ENCODE measurements at regions not wholly inside any gene's neighbourhood (a gene's known extent, or its start where the extent isn't known, plus 50 kb on each side); places are given as distances from the start of the nearest gene placed in this dataset.
A peak's percentile ranks its signal among the peaks of the same experiment; 100 is the strongest.

- H3K4me3 Mint-ChIP-seq, result no peak overlapping the region
- peaks cover 5% of the 10 kb centered on the region for H3K4me1 Mint-ChIP-seq
- CTCF ChIA-PET, result no interaction called here
- DNase-seq, result no peak
- no peaks in the 10 kb centered on the region for H3K9me3 Mint-ChIP-seq
- no peak overlapping the region for H3K27ac Mint-ChIP-seq
- H3K27me3 Mint-ChIP-seq, result peaks cover 38% of the 10 kb centered on the region
- no peaks in the 10 kb centered on the region for H3K36me3 Mint-ChIP-seq (ENCODE audit: low read depth)
- POLR2A ChIA-PET, result no interaction called here
These were observed 91.0 kb upstream of the LY86 start for GRCh38 chr6:6497541-6497940.

- Mint-ChIP-seq H3K27me3 (peaks cover 36% of the 10 kb centered on the region), H3K36me3 (ENCODE audit: low read depth) (no peaks in the 10 kb centered on the region), H3K4me3 (no peak overlapping the region), H3K4me1 (peaks cover 5% of the 10 kb centered on the region), H3K27ac (no peak overlapping the region), H3K9me3 (no peaks in the 10 kb centered on the region)
- no peak for DNase-seq
- POLR2A ChIA-PET, result no interaction called here
- CTCF ChIA-PET, result no interaction called here
These were observed 90.5 kb upstream of the LY86 start for GRCh38 chr6:6497976-6498375.

- no peaks in the 10 kb centered on the region for H3K4me1 Mint-ChIP-seq
- H3K27me3 Mint-ChIP-seq, result peaks cover 55% of the 10 kb centered on the region
- H3K27ac Mint-ChIP-seq, result no peak overlapping the region
- H3K36me3 Mint-ChIP-seq (ENCODE audit: low read depth), result no peaks in the 10 kb centered on the region
- ChIA-PET CTCF (no interaction called here), POLR2A (no interaction called here)
- no peaks in the 10 kb centered on the region for H3K9me3 Mint-ChIP-seq
- no peak for DNase-seq
- H3K4me3 Mint-ChIP-seq, result no peak overlapping the region
These were observed 85.3 kb upstream of the LY86 start for GRCh38 chr6:6503191-6503590.

GRCh38 chr6:6505111-6505510, 83.4 kb upstream of the LY86 start:
- no peak for DNase-seq
- H3K36me3 Mint-ChIP-seq (ENCODE audit: low read depth), result no peaks in the 10 kb centered on the region
- CTCF ChIA-PET, result no interaction called here
- POLR2A ChIA-PET, result no interaction called here
- peaks cover 61% of the 10 kb centered on the region for H3K27me3 Mint-ChIP-seq
- no peak overlapping the region for H3K4me3 Mint-ChIP-seq
- no peak overlapping the region for H3K27ac Mint-ChIP-seq
- no peaks in the 10 kb centered on the region for H3K9me3 Mint-ChIP-seq
- H3K4me1 Mint-ChIP-seq, result no peaks in the 10 kb centered on the region

GRCh38 chr6:6508643-6509042, 79.9 kb upstream of the LY86 start:
- ChIA-PET POLR2A (no interaction called here), CTCF (no interaction called here)
- Mint-ChIP-seq H3K27me3 (peaks cover 66% of the 10 kb centered on the region), H3K36me3 (ENCODE audit: low read depth) (no peaks in the 10 kb centered on the region), H3K9me3 (no peaks in the 10 kb centered on the region), H3K4me1 (no peaks in the 10 kb centered on the region), H3K4me3 (no peak overlapping the region), H3K27ac (no peak overlapping the region)
- DNase-seq, result no peak

GRCh38 chr6:6509284-6509683, 79.2 kb upstream of the LY86 start:
- H3K4me1 Mint-ChIP-seq, result no peaks in the 10 kb centered on the region
- CTCF ChIA-PET, result no interaction called here
- no peaks in the 10 kb centered on the region for H3K9me3 Mint-ChIP-seq
- no peak overlapping the region for H3K27ac Mint-ChIP-seq
- H3K4me3 Mint-ChIP-seq, result no peak overlapping the region
- H3K27me3 Mint-ChIP-seq, result peaks cover 66% of the 10 kb centered on the region
- DNase-seq, result no peak
- POLR2A ChIA-PET, result no interaction called here
- H3K36me3 Mint-ChIP-seq (ENCODE audit: low read depth), result no peaks in the 10 kb centered on the region

GRCh38 chr6:6512711-6513110, 75.8 kb upstream of the LY86 start:
- Mint-ChIP-seq H3K27ac (no peak overlapping the region), H3K9me3 (no peaks in the 10 kb centered on the region), H3K4me1 (peaks cover 12% of the 10 kb centered on the region), H3K36me3 (ENCODE audit: low read depth) (no peaks in the 10 kb centered on the region), H3K27me3 (peaks cover 74% of the 10 kb centered on the region), H3K4me3 (no peak overlapping the region)
- ChIA-PET POLR2A (no interaction called here), CTCF (interaction anchor here (1.3 kb wide), 1 partner anchor 34 kb away, joined by 4 read pairs; no protein-coding TSS in a partner anchor)
- no peak for DNase-seq

GRCh38 chr6:6515691-6516607, 72.6 kb upstream of the LY86 start:
- Mint-ChIP-seq H3K27ac (no peak overlapping the region), H3K4me1 (peaks cover 12% of the 10 kb centered on the region), H3K4me3 (no peak overlapping the region), H3K9me3 (no peaks in the 10 kb centered on the region), H3K27me3 (peaks cover 85% of the 10 kb centered on the region), H3K36me3 (ENCODE audit: low read depth) (no peaks in the 10 kb centered on the region)
- ChIA-PET CTCF (interaction anchor here (1.4 kb wide), 1 partner anchor 31 kb away, joined by 3 read pairs; no protein-coding TSS in a partner anchor), POLR2A (interaction anchor here (1.2 kb wide), 1 partner anchor 10 kb away, joined by 3 read pairs; no protein-coding TSS in a partner anchor)
- peak; percentile 48 for DNase-seq

- H3K27me3 Mint-ChIP-seq, result peaks cover 85% of the 10 kb centered on the region
- H3K27ac Mint-ChIP-seq, result no peak overlapping the region
- POLR2A ChIA-PET, result interaction anchor here (1.2 kb wide), 1 partner anchor 9 kb away, joined by 3 read pairs; no protein-coding TSS in a partner anchor
- no peak for DNase-seq
- H3K36me3 Mint-ChIP-seq (ENCODE audit: low read depth), result no peaks in the 10 kb centered on the region
- CTCF ChIA-PET, result interaction anchor here (1.4 kb wide), 1 partner anchor 30 kb away, joined by 3 read pairs; no protein-coding TSS in a partner anchor
- H3K4me1 Mint-ChIP-seq, result peaks cover 12% of the 10 kb centered on the region
- H3K4me3 Mint-ChIP-seq, result no peak overlapping the region
- no peaks in the 10 kb centered on the region for H3K9me3 Mint-ChIP-seq
These were observed 71.7 kb upstream of the LY86 start for GRCh38 chr6:6516666-6517458.

GRCh38 chr6:6518631-6519427, 69.7 kb upstream of the LY86 start:
- peaks cover 12% of the 10 kb centered on the region for H3K4me1 Mint-ChIP-seq
- H3K27ac Mint-ChIP-seq, result no peak overlapping the region
- H3K27me3 Mint-ChIP-seq, result peaks cover 84% of the 10 kb centered on the region
- no peaks in the 10 kb centered on the region for H3K9me3 Mint-ChIP-seq
- H3K4me3 Mint-ChIP-seq, result no peak overlapping the region
- H3K36me3 Mint-ChIP-seq (ENCODE audit: low read depth), result no peaks in the 10 kb centered on the region
- ChIA-PET POLR2A (no interaction called here), CTCF (no interaction called here)
- DNase-seq, result no peak

GRCh38 chr6:6521961-6522482, 66.5 kb upstream of the LY86 start:
- Mint-ChIP-seq H3K27me3 (peaks cover 81% of the 10 kb centered on the region), H3K27ac (no peak overlapping the region), H3K36me3 (ENCODE audit: low read depth) (no peaks in the 10 kb centered on the region), H3K4me3 (no peak overlapping the region), H3K9me3 (no peaks in the 10 kb centered on the region), H3K4me1 (no peaks in the 10 kb centered on the region)
- POLR2A ChIA-PET, result no interaction called here
- no peak for DNase-seq
- CTCF ChIA-PET, result no interaction called here

- no peak overlapping the region for H3K4me3 Mint-ChIP-seq
- H3K27ac Mint-ChIP-seq, result no peak overlapping the region
- no peaks in the 10 kb centered on the region for H3K36me3 Mint-ChIP-seq (ENCODE audit: low read depth)
- H3K4me1 Mint-ChIP-seq, result no peaks in the 10 kb centered on the region
- DNase-seq, result no peak
- peaks cover 81% of the 10 kb centered on the region for H3K27me3 Mint-ChIP-seq
- ChIA-PET POLR2A (no interaction called here), CTCF (no interaction called here)
- H3K9me3 Mint-ChIP-seq, result no peaks in the 10 kb centered on the region
These were observed 65.8 kb upstream of the LY86 start for GRCh38 chr6:6522709-6523108.

GRCh38 chr6:6524951-6525350, 63.6 kb upstream of the LY86 start:
- no peak for DNase-seq

More at GRCh38 chr6:6524951-6525350, 63.6 kb upstream of the LY86 start:
- Mint-ChIP-seq H3K27me3 (peaks cover 75% of the 10 kb centered on the region), H3K4me3 (no peak overlapping the region), H3K27ac (no peak overlapping the region), H3K4me1 (no peaks in the 10 kb centered on the region), H3K9me3 (no peaks in the 10 kb centered on the region), H3K36me3 (ENCODE audit: low read depth) (no peaks in the 10 kb centered on the region)
- CTCF ChIA-PET, result interaction anchor here (2.2 kb wide), 1 partner anchor 22 kb away, joined by 8 read pairs; no protein-coding TSS in a partner anchor
- POLR2A ChIA-PET, result no interaction called here
